PC-9 (cell line): ENCODE measurements at regions not wholly inside any gene's neighbourhood (a gene's known extent, or its start where the extent isn't known, plus 50 kb on each side); places are given as distances from the start of the nearest gene placed in this dataset.

Experiments used
- BruUV-seq: library from RNA; stranded (reverse); fragments of 400-500 nt; replicated peaks from 2 replicates; lab custom pipeline; 2021; lab: Mats Ljungman, UMichigan
- CTCF ChIA-PET: fragments of 300-600 bp; sonication (Branson Sonifier 250); formaldehyde crosslinking; loops from one replicate; lab custom pipeline; 2022; ENCODE audit warnings: antibody characterized with exemption; lab: Charles Lee
- POLR2A ChIA-PET: fragments of 300-600 bp; sonication (Branson Sonifier 250); formaldehyde crosslinking; loops from one replicate; lab custom pipeline; 2022; ENCODE audit warnings: antibody characterized with exemption; ENCODE audit not compliant: unreplicated experiment; lab: Charles Lee
- DNase-seq, 2 experiments: peaks; one replicate each; pipeline versions ENCODE4 v3.0.0 to v3.0.0-alpha.2; 2015 to 2022; ENCODE audit warnings: mixed read lengths in 1 of 2
- H2AFZ ChIP-seq: fragments of 200-600 bp; sonication (generic); 2 replicates; pipeline ENCODE4 v1.8.1; 2017; ENCODE audit warnings: antibody characterized with exemption
- H3F3A ChIP-seq: fragments of 200-600 bp; sonication (generic); 2 replicates; pipeline ENCODE4 v1.8.1; 2017; ENCODE audit warnings: antibody characterized with exemption, mild to moderate bottlenecking, low read depth; ENCODE audit not compliant: insufficient read depth
- H3K27ac ChIP-seq: fragments of 200-600 bp; sonication (generic); 2 replicates; pipeline ENCODE4 v1.6.1; 2016; ENCODE audit warnings: mixed run types
- H3K27me3 ChIP-seq: fragments of 200-600 bp; sonication (generic); 2 replicates; pipeline ENCODE4 v1.6.1; 2016; ENCODE audit warnings: low read depth, mixed run types; ENCODE audit not compliant: insufficient read depth
- H3K36me3 ChIP-seq: fragments of 200-600 bp; sonication (generic); 2 replicates; pipeline ENCODE4 v1.6.1; 2016; ENCODE audit warnings: low read depth, mixed run types
- H3K4me1 ChIP-seq: fragments of 200-600 bp; sonication (generic); replicated peaks from 2 replicates; pipeline ENCODE4 v1.6.1; 2016; ENCODE audit warnings: mixed run types; ENCODE audit not compliant: insufficient read depth
- H3K4me2 ChIP-seq: fragments of 200-600 bp; sonication (generic); 2 replicates; pipeline ENCODE4 v1.6.1; 2017; ENCODE audit warnings: mixed run types
- H3K4me3 ChIP-seq: fragments of 200-600 bp; sonication (generic); 2 replicates; pipeline ENCODE4 v1.6.1; 2016; ENCODE audit warnings: mixed run types
- H3K79me2 ChIP-seq: fragments of 200-600 bp; sonication (generic); 2 replicates; pipeline ENCODE4 v1.6.1; 2017; ENCODE audit warnings: low read depth, mixed run types
- H3K9me2 ChIP-seq: fragments of 200-600 bp; sonication (generic); 2 replicates; pipeline ENCODE4 v1.8.1; 2017; ENCODE audit warnings: mild to moderate bottlenecking; ENCODE audit not compliant: insufficient read depth
- H3K9me3 ChIP-seq: fragments of 200-600 bp; sonication (generic); 2 replicates; pipeline ENCODE4 v1.8.1; 2016; ENCODE audit warnings: low read depth; ENCODE audit not compliant: insufficient read depth
- H4K20me1 ChIP-seq: fragments of 200-600 bp; sonication (generic); 2 replicates; pipeline ENCODE4 v1.8.1; 2017; ENCODE audit not compliant: insufficient read depth
- EZH2 ChIP-seq: fragments of 200-600 bp; sonication (generic); IDR thresholded peaks from 2 replicates; pipeline ENCODE4 v1.8.0; 2017; ENCODE audit warnings: antibody characterized with exemption, low read depth
- intact Hi-C: fragments of 100-400 bp; cut with micrococcal nuclease; formaldehyde crosslinking; loops from one replicate; pipeline ENCODE4 v1.10.0; 2022; ENCODE audit not compliant: unreplicated experiment
- TF ChIP-seq, protein P1 (sequence below): fragments of 200-600 bp; sonication (generic); conservative IDR thresholded peaks from 2 replicates; pipeline ENCODE4 v1.6.1; 2017; ENCODE audit warnings: mixed run types, antibody characterized with exemption, mild to moderate bottlenecking, moderate library complexity

DNA sequence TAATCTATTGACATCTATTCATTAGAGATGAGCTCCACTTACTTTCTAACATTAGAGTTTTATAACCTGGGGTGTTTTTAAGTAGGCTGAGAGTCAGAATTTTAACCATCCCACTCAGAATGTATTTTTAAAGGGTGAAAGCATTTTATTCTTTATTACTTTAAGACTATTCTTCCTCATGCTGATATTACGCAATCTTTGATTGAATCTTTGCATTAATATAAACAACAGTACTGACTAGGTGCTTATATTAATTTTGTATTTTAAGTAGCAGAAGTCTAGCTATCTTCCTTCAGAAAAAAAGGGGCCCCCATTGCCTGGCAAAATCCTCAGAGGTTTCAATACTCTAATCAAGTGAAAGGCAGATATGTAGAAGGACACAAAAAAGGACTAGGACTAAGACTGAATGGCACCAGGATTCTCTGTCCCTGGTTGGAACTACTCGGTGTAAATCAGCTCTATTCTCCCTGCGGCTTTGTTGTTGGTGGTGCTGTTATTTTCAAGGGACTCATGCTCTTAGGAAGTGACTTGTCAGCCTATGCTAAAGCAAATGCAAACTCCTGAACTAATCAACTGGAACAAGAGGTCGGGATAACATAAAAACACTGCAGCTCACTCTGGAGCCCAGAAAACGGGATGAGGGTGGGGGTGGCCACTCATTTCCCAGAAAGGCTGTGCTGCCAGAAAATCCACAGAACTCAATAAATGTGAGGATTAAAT is 1324.4 kb downstream of the GRIK2 start:
- TF ChIP-seq, protein P1, sequence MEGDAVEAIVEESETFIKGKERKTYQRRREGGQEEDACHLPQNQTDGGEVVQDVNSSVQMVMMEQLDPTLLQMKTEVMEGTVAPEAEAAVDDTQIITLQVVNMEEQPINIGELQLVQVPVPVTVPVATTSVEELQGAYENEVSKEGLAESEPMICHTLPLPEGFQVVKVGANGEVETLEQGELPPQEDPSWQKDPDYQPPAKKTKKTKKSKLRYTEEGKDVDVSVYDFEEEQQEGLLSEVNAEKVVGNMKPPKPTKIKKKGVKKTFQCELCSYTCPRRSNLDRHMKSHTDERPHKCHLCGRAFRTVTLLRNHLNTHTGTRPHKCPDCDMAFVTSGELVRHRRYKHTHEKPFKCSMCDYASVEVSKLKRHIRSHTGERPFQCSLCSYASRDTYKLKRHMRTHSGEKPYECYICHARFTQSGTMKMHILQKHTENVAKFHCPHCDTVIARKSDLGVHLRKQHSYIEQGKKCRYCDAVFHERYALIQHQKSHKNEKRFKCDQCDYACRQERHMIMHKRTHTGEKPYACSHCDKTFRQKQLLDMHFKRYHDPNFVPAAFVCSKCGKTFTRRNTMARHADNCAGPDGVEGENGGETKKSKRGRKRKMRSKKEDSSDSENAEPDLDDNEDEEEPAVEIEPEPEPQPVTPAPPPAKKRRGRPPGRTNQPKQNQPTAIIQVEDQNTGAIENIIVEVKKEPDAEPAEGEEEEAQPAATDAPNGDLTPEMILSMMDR = no peak
- TF ChIP-seq EZH2 = no peak
- H3K9me2 ChIP-seq = no peaks in the 10 kb centered on the region
- H3K27me3 ChIP-seq = no peaks in the 10 kb centered on the region
- H3K9me3 ChIP-seq = no peaks in the 10 kb centered on the region
- H3K4me1 ChIP-seq = no peaks in the 10 kb centered on the region; the same call in 1 of the 2 replicates
- no peaks in the 10 kb centered on the region for H3F3A ChIP-seq
- no peak overlapping the region for H3K27ac ChIP-seq
- H3K79me2 ChIP-seq = no peaks in the 10 kb centered on the region
- CTCF ChIA-PET = no interaction called here
- no peaks in the 10 kb centered on the region for H3K36me3 ChIP-seq
- H3K4me3 ChIP-seq = no peak overlapping the region
- no peaks in the 10 kb centered on the region for H4K20me1 ChIP-seq
- intact Hi-C loops = no loop called here
- no TSS peak for BruUV-seq
- no peak overlapping the region for H3K4me2 ChIP-seq
- no peak overlapping the region for H2AFZ ChIP-seq
- POLR2A ChIA-PET = no interaction called here
- no peak for DNase-seq

DNA sequence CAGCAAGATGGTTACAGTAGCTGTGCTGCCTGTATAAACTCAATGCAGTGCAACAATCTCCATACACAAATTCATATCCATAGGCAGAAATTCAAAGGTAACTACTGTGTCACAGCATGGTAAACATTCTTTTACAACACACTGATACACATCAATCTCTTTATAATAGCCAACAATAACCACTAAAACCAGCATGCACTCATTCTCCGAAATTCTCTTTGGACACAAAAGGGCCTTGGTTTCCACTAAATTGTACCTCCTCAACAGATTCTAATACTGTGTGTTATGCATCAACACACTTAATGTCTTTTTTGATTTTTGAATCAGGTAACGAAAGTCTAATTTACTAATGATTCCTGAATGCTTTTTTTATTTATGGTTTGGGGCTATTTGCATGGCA is 1323.7 kb downstream of the GRIK2 start:
- POLR2A ChIA-PET = no interaction called here
- no peak overlapping the region for H3K27ac ChIP-seq
- no peaks in the 10 kb centered on the region for H4K20me1 ChIP-seq
- no peak overlapping the region for H2AFZ ChIP-seq
- TF ChIP-seq, protein P1 = no peak
- no peak for TF ChIP-seq EZH2
- H3K4me3 ChIP-seq = no peak overlapping the region
- intact Hi-C loops = no loop called here
- BruUV-seq = no TSS peak
- DNase-seq = no peak
- H3K4me1 ChIP-seq = no peaks in the 10 kb centered on the region; the same call in 1 of the 2 replicates
- H3K9me3 ChIP-seq = no peaks in the 10 kb centered on the region
- H3K36me3 ChIP-seq = no peaks in the 10 kb centered on the region
- H3F3A ChIP-seq = no peaks in the 10 kb centered on the region
- H3K79me2 ChIP-seq = no peaks in the 10 kb centered on the region
- CTCF ChIA-PET = no interaction called here
- no peaks in the 10 kb centered on the region for H3K9me2 ChIP-seq
- H3K4me2 ChIP-seq = no peak overlapping the region
- H3K27me3 ChIP-seq = no peaks in the 10 kb centered on the region

DNA sequence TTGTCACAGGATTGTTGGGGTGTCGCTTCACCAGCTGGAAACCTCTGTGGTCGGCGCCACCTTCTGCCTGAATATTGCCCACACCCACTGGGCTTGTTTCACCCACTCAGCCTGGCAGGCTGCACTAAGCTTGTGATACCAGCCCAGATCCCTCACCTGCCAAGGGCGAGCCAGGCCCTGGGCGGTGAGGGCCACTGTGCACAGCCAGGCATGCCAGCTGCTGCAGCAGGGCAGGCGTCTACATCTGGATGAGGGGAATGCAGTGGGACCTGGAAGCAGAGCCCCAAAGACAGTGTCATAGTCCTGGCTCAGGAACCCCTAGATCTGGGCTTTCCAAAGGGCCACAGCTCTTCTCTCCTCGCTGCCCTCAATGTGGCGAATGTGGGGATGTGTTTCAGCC is 1307.5 kb downstream of the GRIK2 start:
- DNase-seq = no peak
- no peaks in the 10 kb centered on the region for H3K79me2 ChIP-seq
- BruUV-seq = no TSS peak

More for the DNA sequence above, 1307.5 kb downstream of the GRIK2 start:
- H3K4me2 ChIP-seq = no peak overlapping the region
- H2AFZ ChIP-seq = no peak overlapping the region
- H3K27me3 ChIP-seq = no peaks in the 10 kb centered on the region
- no peaks in the 10 kb centered on the region for H3K36me3 ChIP-seq
- H3K4me1 ChIP-seq = no peaks in the 10 kb centered on the region
- ChIA-PET CTCF (no interaction called here), POLR2A (no interaction called here)
- H4K20me1 ChIP-seq = no peaks in the 10 kb centered on the region
- no peaks in the 10 kb centered on the region for H3K9me2 ChIP-seq
- H3K9me3 ChIP-seq = no peaks in the 10 kb centered on the region
- H3K27ac ChIP-seq = no peak overlapping the region
- no peaks in the 10 kb centered on the region for H3F3A ChIP-seq
- no peak overlapping the region for H3K4me3 ChIP-seq
- TF ChIP-seq, protein P1 = no peak
- TF ChIP-seq EZH2 = no peak
- intact Hi-C loops = no loop called here
